ENCODE measurements at regions not wholly inside any gene's neighbourhood (a gene's known extent, or its start where the extent isn't known, plus 50 kb on each side); places are given as distances from the start of the nearest gene placed in this dataset.

GRCh38 chr6:901696-902460 lies 208.9 kb upstream of the EXOC2 start:
- peaks cover 18% of the 10 kb centered on the region for H3K27me3 Mint-ChIP-seq (ENCODE audit: low read depth)
- H3K9me3 Mint-ChIP-seq (ENCODE audit: low read depth), result no peaks in the 10 kb centered on the region
- no peak overlapping the region for H3K4me3 Mint-ChIP-seq (ENCODE audit: unreplicated experiment)
- no peaks in the 10 kb centered on the region for H3K36me3 Mint-ChIP-seq (ENCODE audit: low read depth)
- no peak overlapping the region for H3K27ac Mint-ChIP-seq (ENCODE audit: unreplicated experiment)
- TF ChIP-seq, protein P1, sequence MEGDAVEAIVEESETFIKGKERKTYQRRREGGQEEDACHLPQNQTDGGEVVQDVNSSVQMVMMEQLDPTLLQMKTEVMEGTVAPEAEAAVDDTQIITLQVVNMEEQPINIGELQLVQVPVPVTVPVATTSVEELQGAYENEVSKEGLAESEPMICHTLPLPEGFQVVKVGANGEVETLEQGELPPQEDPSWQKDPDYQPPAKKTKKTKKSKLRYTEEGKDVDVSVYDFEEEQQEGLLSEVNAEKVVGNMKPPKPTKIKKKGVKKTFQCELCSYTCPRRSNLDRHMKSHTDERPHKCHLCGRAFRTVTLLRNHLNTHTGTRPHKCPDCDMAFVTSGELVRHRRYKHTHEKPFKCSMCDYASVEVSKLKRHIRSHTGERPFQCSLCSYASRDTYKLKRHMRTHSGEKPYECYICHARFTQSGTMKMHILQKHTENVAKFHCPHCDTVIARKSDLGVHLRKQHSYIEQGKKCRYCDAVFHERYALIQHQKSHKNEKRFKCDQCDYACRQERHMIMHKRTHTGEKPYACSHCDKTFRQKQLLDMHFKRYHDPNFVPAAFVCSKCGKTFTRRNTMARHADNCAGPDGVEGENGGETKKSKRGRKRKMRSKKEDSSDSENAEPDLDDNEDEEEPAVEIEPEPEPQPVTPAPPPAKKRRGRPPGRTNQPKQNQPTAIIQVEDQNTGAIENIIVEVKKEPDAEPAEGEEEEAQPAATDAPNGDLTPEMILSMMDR (IDR thresholded peaks at IDR 0.05), result no peak
- peaks cover 4% of the 10 kb centered on the region for H3K4me1 Mint-ChIP-seq (ENCODE audit: low read depth)
- no peak for DNase-seq (ENCODE audit: low spot score)

DNA sequence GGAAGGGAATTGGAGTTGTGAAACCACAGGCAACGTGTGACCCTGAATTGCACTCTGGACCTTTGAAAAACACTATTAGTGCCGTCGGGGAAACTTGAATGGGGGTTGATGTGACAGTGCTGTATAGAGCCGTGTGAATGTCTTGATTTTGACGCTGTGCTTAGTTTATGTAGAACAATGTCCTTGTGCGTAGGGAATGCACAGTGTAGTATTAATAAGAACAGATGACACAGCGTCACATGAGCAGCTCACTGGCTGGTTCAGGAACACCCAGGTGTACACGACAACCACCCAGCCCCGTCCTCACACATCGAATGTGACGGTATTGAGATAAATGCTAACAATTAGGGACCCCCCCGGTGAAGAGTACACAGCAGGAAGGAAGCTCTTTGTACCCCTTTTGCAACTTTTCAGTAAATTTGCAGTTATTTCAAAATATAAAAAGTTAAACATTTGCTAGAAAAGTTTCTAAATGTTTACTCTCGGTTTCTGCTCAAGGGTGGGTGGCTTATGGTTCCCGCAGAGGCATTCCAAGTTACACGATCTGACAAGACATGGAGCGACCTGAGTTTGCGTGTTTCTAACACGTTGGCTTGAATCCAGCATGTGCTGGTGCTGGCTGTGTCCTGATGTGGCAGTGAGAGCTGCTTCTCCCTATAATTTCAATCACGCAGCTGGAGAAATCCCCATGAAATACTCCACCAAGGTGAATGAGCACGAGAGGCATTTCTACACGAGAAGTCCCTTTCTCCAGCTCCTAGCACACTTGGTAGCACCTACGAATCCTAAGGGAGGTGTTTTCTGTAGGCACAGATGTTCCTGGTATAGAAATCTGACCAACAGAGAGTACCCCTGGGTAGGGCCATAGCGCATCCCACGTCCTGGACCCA lies 208.0 kb upstream of the EXOC2 start:
- H3K9me3 Mint-ChIP-seq (ENCODE audit: low read depth), result no peaks in the 10 kb centered on the region
- H3K27ac Mint-ChIP-seq (ENCODE audit: unreplicated experiment), result no peak overlapping the region
- peaks cover 18% of the 10 kb centered on the region for H3K27me3 Mint-ChIP-seq (ENCODE audit: low read depth)
- TF ChIP-seq, protein P1 (IDR thresholded peaks at IDR 0.05), result no peak
- DNase-seq (ENCODE audit: low spot score), result no peak
- no peak overlapping the region for H3K4me3 Mint-ChIP-seq (ENCODE audit: unreplicated experiment)
- no peaks in the 10 kb centered on the region for H3K36me3 Mint-ChIP-seq (ENCODE audit: low read depth)
- H3K4me1 Mint-ChIP-seq (ENCODE audit: low read depth), result peaks cover 4% of the 10 kb centered on the region

DNA sequence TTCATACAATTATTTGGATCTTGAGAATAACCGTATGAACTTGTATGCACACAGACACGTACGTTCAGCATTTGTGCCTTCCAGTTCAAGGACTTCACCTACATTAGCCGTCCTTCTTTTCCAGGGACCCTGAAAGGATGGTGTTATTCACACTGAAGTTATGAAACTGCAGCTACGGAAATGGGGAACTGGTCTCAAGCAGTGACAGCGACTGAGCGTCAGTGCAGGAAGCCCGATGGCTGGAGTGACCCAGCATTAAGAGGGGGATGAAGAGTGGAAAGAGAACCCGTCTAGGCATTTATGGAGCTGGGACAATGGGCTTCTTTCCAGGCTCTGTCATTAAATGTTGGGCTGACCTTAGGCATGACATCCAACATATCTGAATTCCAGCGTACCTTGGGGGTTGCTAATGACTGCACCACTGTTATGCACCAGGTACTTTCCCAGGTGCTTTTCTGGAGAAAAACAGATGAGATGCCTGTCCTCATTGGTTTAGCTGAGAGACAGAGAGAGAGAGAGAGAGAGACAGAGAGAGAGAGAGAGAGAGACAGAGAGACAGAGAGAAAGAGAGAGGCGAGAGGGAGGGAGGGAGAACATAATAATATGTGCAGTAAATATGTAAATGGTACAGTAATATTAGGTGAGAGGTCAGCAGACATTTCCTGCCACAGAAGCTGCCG lies 204.7 kb upstream of the EXOC2 start:
- Mint-ChIP-seq H3K27ac (ENCODE audit: unreplicated experiment) (no peak overlapping the region), H3K9me3 (ENCODE audit: low read depth) (no peaks in the 10 kb centered on the region), H3K4me3 (ENCODE audit: unreplicated experiment) (no peak overlapping the region), H3K27me3 (ENCODE audit: low read depth) (peaks cover 18% of the 10 kb centered on the region), H3K36me3 (ENCODE audit: low read depth) (no peaks in the 10 kb centered on the region), H3K4me1 (ENCODE audit: low read depth) (no peaks in the 10 kb centered on the region)
- TF ChIP-seq, protein P1 (IDR thresholded peaks at IDR 0.05), result no peak
- no peak for DNase-seq (ENCODE audit: low spot score)

- TF ChIP-seq, protein P1 (IDR thresholded peaks at IDR 0.05), result peak; percentile 12
- Mint-ChIP-seq H3K4me3 (ENCODE audit: unreplicated experiment) (no peak overlapping the region), H3K36me3 (ENCODE audit: low read depth) (no peaks in the 10 kb centered on the region), H3K27ac (ENCODE audit: unreplicated experiment) (no peak overlapping the region), H3K4me1 (ENCODE audit: low read depth) (no peaks in the 10 kb centered on the region), H3K27me3 (ENCODE audit: low read depth) (peaks cover 12% of the 10 kb centered on the region), H3K9me3 (ENCODE audit: low read depth) (no peaks in the 10 kb centered on the region)
- DNase-seq (ENCODE audit: low spot score), result no peak
Measured at GRCh38 chr6:894274-894673, 201.3 kb upstream of the EXOC2 start.

GRCh38 chr6:890995-891394 lies 198.1 kb upstream of the EXOC2 start:
- DNase-seq (ENCODE audit: low spot score), result no peak
- H3K36me3 Mint-ChIP-seq (ENCODE audit: low read depth), result no peaks in the 10 kb centered on the region
- no peaks in the 10 kb centered on the region for H3K27me3 Mint-ChIP-seq (ENCODE audit: low read depth)
- H3K4me3 Mint-ChIP-seq (ENCODE audit: unreplicated experiment), result no peak overlapping the region
- no peaks in the 10 kb centered on the region for H3K4me1 Mint-ChIP-seq (ENCODE audit: low read depth)
- TF ChIP-seq, protein P1 (IDR thresholded peaks at IDR 0.05), result no peak
- no peak overlapping the region for H3K27ac Mint-ChIP-seq (ENCODE audit: unreplicated experiment)
- H3K9me3 Mint-ChIP-seq (ENCODE audit: low read depth), result no peaks in the 10 kb centered on the region

Data from chondrocyte (in vitro differentiated cells).